EH (cell line): ENCODE measurements at regions not wholly inside any gene's neighbourhood (a gene's known extent, or its start where the extent isn't known, plus 50 kb on each side); places are given as distances from the start of the nearest gene placed in this dataset.
"Not testable (repeated sequence)": the region's sequence is repeated elsewhere in the genome, so short reads cannot be mapped to it uniquely, and the experiment has no call there.

Experiments used
- DNase-seq: peaks from one replicate; pipeline ENCODE4 v3.0.0-alpha.2; 2015; ENCODE audit warnings: low read depth

- no peak for DNase-seq
Measured at GRCh38 chr10:57168611-57169240, 807.7 kb upstream of the ZWINT start.

DNA sequence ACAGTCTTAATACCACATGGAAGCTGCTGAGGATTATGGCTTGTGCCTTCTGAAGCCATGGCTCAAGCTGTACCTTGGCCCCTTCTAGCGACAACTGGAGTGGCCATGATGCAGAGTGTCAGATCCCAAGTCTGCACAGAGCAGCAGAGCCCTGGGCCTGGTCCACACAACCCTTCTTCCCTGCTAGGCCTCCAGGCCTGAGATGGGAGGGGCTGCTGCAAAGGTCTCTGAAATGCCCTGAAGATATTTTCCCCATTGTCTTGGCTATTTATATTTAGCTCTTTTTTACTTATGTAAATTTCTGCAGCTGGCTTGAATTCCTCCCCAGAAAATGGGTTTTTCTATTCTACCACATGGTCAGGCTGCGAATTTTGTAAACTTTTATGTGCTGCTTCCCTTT lies 804.6 kb upstream of the ZWINT start:
- no peak for DNase-seq

- no peak for DNase-seq
Measured at GRCh38 chr10:57162231-57162630, 801.2 kb upstream of the ZWINT start.

GRCh38 chr10:57161157-57161556 lies 800.1 kb upstream of the ZWINT start:
- DNase-seq = no peak

- DNase-seq = no peak
Measured at GRCh38 chr10:57145548-57145947, 784.5 kb upstream of the ZWINT start.

DNA sequence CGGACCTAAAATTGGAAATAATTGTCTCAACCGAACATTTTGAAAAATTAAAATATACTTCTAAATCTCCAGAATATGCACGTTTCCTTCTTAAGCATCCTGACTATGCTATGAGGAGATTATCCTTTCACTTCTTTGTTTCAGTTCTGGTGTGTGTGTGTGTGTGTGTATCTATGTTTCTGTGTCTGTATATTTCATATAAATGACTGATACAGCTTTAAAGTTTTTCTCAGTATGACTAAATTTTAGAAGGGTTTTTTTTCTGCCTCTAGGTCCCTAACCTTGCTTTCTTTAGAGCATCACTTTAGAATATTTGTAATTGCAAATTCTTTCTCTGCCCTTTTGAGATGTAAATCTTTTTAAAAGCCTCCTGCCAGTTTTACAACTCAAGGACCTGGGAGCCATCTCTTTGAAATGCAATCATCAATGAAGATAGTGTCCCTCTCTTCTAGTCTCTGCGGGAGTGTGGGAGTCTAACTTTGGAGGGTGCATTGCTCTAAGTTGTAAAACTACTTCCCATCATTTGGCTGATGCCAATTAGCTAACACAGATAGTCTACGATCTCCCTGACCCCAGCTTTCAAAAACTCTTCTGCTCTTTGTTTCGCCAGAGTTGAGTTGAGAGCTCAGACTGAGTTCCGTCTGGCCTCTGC lies 782.0 kb upstream of the ZWINT start:
- no peak for DNase-seq

DNA sequence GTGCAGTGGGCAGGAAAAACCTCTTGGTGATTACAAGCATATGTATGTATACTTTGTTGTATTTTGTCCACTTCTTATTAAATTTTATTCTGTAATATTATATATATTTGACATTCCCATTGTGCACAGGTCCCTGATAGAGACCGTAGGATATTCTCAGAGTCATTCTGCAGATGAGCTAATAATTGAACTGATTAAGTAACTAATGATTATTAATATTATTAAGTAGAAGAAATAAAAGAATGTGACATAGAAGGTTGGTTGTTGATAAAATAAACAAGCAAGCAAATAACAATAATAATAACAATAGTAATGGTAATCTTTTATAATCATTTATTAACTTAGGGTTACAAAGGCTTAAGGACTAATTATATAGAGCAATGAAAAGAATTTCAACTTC lies 780.6 kb upstream of the ZWINT start:
- DNase-seq = no peak

- DNase-seq = no peak
Measured at GRCh38 chr10:57119684-57120083, 758.6 kb upstream of the ZWINT start.

GRCh38 chr10:57113545-57113944 lies 752.5 kb upstream of the ZWINT start:
- DNase-seq = no peak

DNA sequence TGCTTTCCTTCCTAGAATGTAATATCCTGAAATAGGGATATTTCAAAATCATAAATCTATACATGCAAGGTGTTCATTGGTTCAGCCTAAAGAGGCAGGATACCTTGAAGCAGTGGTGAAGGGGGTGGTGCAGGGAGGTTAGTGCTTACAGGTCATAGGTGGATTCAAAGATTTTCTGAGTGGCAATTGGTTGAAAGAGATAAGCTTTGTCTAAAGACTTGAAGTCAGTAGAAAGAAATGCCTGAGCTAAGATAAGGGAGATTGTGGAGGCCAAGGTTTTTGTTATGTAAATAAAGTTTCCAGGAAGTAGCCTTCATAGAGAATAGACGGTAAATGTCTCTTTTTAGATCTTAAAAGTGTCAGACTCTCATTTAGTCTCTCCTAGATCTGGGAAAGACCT lies 741.2 kb upstream of the ZWINT start:
- DNase-seq = no peak

- no peak for DNase-seq
Measured at GRCh38 chr10:57098146-57098545, 737.1 kb upstream of the ZWINT start.

- no peak for DNase-seq
Measured at GRCh38 chr10:57096044-57096443, 735.0 kb upstream of the ZWINT start.

GRCh38 chr10:57094965-57095364 lies 733.9 kb upstream of the ZWINT start:
- no peak for DNase-seq

DNA sequence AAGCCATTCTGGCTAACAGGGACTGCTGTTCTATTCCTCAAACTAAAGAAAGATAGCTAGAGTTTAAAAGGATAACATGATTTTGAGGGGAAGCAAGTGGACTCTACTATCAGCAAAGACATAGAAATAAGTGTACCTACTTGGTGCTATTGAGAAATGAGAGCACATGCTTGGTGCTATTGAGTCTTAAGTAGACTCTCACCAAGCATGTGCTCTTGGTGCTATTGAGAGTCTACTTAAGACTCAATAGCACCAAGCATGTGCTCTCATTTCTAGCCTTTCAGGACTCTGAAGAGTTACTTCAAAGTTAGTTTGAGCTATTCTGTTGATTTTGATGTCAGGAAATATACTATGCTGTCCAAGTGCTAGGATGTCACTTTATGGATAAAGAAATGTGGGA lies 733.0 kb upstream of the ZWINT start:
- DNase-seq = no peak

- DNase-seq = no peak
Measured at GRCh38 chr10:57053530-57053929, 692.5 kb upstream of the ZWINT start.

GRCh38 chr10:57049096-57049495 lies 688.0 kb upstream of the ZWINT start:
- no peak for DNase-seq

DNA sequence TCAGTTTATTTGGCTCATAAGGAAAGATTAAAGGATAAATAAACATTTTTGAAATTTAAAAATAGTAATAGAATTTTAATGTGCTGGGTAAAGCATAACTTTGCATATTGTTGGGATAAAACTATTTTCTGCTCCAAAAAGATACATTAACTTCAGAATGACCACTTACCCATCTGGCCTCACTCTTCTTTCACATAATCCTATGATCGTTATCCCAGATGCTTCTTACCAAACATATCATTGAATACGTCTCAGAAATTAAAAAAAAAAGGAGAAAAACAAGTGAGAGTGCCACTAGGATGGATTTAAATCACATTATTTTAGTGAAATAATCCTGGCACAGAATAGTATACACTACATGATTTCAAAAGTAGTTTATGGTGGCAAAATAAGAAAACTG lies 677.5 kb upstream of the ZWINT start:
- DNase-seq = no peak

DNA sequence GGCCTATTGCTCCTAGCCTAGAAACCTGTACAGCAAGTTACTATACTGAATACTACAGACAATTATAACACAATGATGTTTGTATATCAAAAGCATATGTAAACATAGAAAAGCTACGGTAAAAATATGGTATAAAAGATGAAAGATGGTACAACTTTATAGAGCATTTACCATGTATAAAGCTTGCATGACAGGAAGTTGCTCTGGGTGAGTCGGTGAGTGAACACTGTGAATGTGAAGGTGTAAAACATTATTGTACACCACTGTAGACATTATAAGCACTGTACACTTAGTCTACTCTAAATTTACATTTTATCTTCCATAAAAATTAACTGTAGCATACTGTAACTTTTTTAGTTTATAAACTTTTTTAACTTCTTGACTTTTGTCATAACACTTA lies 674.3 kb upstream of the ZWINT start:
- no peak for DNase-seq

- DNase-seq = not testable (repeated sequence)
Measured at GRCh38 chr10:57032301-57032700, 671.2 kb upstream of the ZWINT start.

- no peak for DNase-seq
Measured at GRCh38 chr10:57031346-57031745, 670.3 kb upstream of the ZWINT start.

DNA sequence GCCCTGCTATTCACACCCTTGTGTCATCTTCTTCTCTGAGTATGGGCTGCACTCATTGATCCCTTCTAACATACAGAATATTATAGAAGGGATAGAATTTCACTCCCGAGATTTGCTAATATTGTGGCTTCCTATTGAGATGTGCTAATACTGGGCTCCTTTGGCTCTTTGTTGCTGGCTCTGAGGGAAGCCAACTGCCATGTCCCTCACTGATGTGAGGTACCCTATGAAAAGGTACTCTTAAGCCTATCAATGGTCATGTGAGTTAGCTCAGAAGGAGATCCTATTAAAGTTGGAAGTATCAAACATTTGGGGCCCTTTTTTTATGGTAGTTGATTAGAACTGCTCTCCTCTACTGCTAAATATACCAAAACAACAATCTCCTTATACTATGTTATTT lies 665.2 kb upstream of the ZWINT start:
- DNase-seq = no peak

DNA sequence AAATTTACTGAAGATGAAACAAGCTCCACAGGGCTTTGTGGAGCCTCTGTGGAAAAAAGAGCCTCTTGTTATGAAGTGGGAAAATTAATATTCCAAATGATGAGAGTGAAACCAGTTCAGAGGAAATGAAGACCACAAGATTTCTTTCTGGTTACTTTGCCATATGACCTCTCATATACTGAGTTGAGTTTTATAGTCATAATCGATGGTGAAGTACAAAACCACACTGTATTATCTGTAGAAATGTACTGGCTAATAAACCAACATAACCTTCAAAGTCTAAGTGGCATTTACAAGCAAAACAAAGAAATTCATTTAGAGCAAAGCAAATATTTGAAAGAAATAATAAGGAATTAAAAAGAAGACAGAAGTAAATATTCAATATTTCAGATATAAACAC lies 662.6 kb upstream of the ZWINT start:
- DNase-seq = no peak

GRCh38 chr10:57018452-57018851 lies 657.4 kb upstream of the ZWINT start:
- DNase-seq = no peak

GRCh38 chr10:57017356-57018037 lies 656.4 kb upstream of the ZWINT start:
- DNase-seq = no peak
